CD4-positive, alpha-beta T cell (primary cell): ENCODE measurements at regions not wholly inside any gene's neighbourhood (a gene's known extent, or its start where the extent isn't known, plus 50 kb on each side); places are given as distances from the start of the nearest gene placed in this dataset.

Experiments
- ATAC-seq: fragments of 200-7000 bp; cut with Tn5 transposase; one replicate; pipeline ENCODE4 v1.10.0; 2022; ENCODE audit warnings: mild to moderate bottlenecking; ENCODE audit not compliant: poor library complexity
- CTCF ChIA-PET: fragments of 350-600 bp; sonication (Branson Sonifier 250); formaldehyde crosslinking; loops from one replicate; lab custom pipeline; 2021; ENCODE audit warnings: antibody characterized with exemption, inconsistent platforms; lab: Charles Lee
- POLR2A ChIA-PET: fragments of 350-600 bp; sonication (Branson Sonifier 250); formaldehyde crosslinking; loops from one replicate; lab custom pipeline; 2021; ENCODE audit warnings: antibody characterized with exemption, inconsistent platforms; lab: Charles Lee
- DNase-seq, 14 experiments: peaks; one replicate each; pipeline ENCODE4 v3.0.0-alpha.2; 2013 to 2020; ENCODE audit warnings: mixed read lengths in 2 of 14
- H3K27ac ChIP-seq, 2 donors: one replicate each; pipeline versions ENCODE4 v1.5.1 to v1.7.0; 2013; ENCODE audit warnings: low read length in 2 of 2, low read depth in 1 of 2, mild to moderate bottlenecking in 1 of 2
- H3K27me3 ChIP-seq, 2 experiments: 1 replicate in 1 of 2; 2 replicates in 1 of 2; pipeline versions ENCODE4 v1.6.1 to v1.7.0; 2013; ENCODE audit warnings: low read length in 2 of 2, control low read depth in 1 of 2, mild to moderate bottlenecking in 1 of 2, moderate library complexity in 1 of 2; ENCODE audit not compliant: insufficient read depth in 2 of 2, control insufficient read depth in 1 of 2
- H3K36me3 ChIP-seq: one replicate; pipeline ENCODE4 v1.6.1; 2013; ENCODE audit warnings: low read length, control low read depth; ENCODE audit not compliant: insufficient read depth
- H3K4me1 ChIP-seq: one replicate; pipeline ENCODE4 v1.6.1; 2013; ENCODE audit warnings: low read length, control low read depth; ENCODE audit not compliant: insufficient read depth
- H3K4me3 ChIP-seq: one replicate; pipeline ENCODE4 v1.5.1; 2013; ENCODE audit warnings: mild to moderate bottlenecking, low read length, moderate library complexity
- H3K9me3 ChIP-seq, 2 experiments: 1 replicate in 1 of 2; 2 replicates in 1 of 2; pipeline versions ENCODE4 v1.6.1 to v1.7.0; 2013; ENCODE audit warnings: low read length in 2 of 2, mild to moderate bottlenecking in 2 of 2, control low read depth in 1 of 2, moderate library complexity in 1 of 2; ENCODE audit not compliant: control insufficient read depth in 1 of 2, insufficient read depth in 1 of 2
- H3K27ac Mint-ChIP-seq: one replicate; pipeline ENCODE4 v1.8.0; 2020; ENCODE audit warnings: mixed read lengths
- H3K27me3 Mint-ChIP-seq: one replicate; pipeline ENCODE4 v1.8.0; 2021; ENCODE audit warnings: mixed read lengths
- H3K36me3 Mint-ChIP-seq: one replicate; pipeline ENCODE4 v1.8.0; 2021; ENCODE audit warnings: low read depth, mixed read lengths
- H3K4me1 Mint-ChIP-seq: one replicate; pipeline ENCODE4 v1.8.0; 2021; ENCODE audit warnings: low read depth, mixed read lengths
- H3K4me3 Mint-ChIP-seq: one replicate; pipeline ENCODE4 v1.8.0; 2020; ENCODE audit warnings: mild to moderate bottlenecking, mixed read lengths
- H3K9me3 Mint-ChIP-seq: one replicate; pipeline ENCODE4 v1.8.0; 2020; ENCODE audit warnings: mixed read lengths
- intact Hi-C, 2 experiments: fragments of 100-400 bp; cut with DNase I in 1 of 2; cut with micrococcal nuclease in 1 of 2; formaldehyde crosslinking; loops; one replicate each; pipeline versions ENCODE4 v1.15.1 to v1.9.0; 2023 to 2025; cut with DNase I, micrococcal nuclease
- TF ChIP-seq, protein P1 (sequence below): fragments of 200-600 bp; IDR thresholded peaks from one replicate; pipeline ENCODE4 v1.8.0; 2022; ENCODE audit warnings: antibody characterized with exemption, mild to moderate bottlenecking

DNA sequence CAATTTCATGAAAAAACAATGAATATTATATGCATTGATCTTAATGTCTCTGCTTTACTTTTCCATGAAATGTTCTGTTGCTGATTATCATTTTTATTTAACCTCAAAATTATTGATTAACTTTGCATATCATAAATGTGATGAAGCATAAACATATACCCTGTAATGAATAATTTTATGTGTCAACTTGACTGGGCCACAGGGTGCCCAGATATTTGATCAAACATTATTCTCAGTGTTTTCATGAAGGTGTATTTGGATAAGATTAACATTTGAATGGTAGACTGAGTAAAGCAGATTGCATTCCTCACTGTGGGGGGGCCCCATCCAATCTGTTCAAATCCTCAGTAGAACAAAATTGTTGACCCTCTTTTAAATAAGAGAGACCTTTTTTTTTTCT, 265.2 kb downstream of the CENPW start:
- no peak for DNase-seq
- no peak overlapping the region for H3K27ac ChIP-seq
- Mint-ChIP-seq H3K27ac (no peak overlapping the region), H3K9me3 (peaks cover 5% of the 10 kb centered on the region), H3K4me3 (no peak overlapping the region), H3K27me3 (no peaks in the 10 kb centered on the region), H3K36me3 (no peaks in the 10 kb centered on the region), H3K4me1 (no peaks in the 10 kb centered on the region)
- no peaks in the 10 kb centered on the region for H3K9me3 ChIP-seq
- ChIA-PET POLR2A (no interaction called here), CTCF (no interaction called here)
- H3K27me3 ChIP-seq = no peaks in the 10 kb centered on the region
- no peak for ATAC-seq
- H3K4me3 ChIP-seq = no peak overlapping the region
- intact Hi-C loops = no loop called here
- H3K4me1 ChIP-seq = no peaks in the 10 kb centered on the region
- H3K36me3 ChIP-seq = no peaks in the 10 kb centered on the region
- TF ChIP-seq, protein P1, sequence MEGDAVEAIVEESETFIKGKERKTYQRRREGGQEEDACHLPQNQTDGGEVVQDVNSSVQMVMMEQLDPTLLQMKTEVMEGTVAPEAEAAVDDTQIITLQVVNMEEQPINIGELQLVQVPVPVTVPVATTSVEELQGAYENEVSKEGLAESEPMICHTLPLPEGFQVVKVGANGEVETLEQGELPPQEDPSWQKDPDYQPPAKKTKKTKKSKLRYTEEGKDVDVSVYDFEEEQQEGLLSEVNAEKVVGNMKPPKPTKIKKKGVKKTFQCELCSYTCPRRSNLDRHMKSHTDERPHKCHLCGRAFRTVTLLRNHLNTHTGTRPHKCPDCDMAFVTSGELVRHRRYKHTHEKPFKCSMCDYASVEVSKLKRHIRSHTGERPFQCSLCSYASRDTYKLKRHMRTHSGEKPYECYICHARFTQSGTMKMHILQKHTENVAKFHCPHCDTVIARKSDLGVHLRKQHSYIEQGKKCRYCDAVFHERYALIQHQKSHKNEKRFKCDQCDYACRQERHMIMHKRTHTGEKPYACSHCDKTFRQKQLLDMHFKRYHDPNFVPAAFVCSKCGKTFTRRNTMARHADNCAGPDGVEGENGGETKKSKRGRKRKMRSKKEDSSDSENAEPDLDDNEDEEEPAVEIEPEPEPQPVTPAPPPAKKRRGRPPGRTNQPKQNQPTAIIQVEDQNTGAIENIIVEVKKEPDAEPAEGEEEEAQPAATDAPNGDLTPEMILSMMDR = no peak

DNA sequence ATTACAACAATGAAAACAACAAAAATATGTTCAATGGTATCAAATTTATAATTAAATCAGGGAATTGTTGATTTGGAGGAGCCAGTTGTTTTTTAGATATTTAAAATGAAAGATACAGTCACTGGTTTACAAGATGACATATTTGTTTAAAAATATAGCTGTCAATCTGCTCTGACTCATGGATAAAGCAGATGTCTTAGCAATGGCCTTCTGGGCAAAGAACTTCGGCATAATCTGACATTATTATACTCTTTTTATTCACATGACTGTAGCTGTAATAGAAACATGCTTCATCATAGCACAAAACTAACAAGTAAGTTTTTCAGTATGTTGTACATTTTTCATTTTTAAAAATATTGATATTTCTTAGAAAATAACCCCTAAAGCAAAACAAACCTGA, 267.4 kb downstream of the CENPW start:
- no peaks in the 10 kb centered on the region for H3K4me1 Mint-ChIP-seq
- no peaks in the 10 kb centered on the region for H3K27me3 Mint-ChIP-seq
- Histone ChIP-seq H3K27me3 (no peaks in the 10 kb centered on the region), H3K36me3 (no peaks in the 10 kb centered on the region), H3K27ac (no peak overlapping the region), H3K4me1 (no peaks in the 10 kb centered on the region), H3K4me3 (no peak overlapping the region), H3K9me3 (no peaks in the 10 kb centered on the region)
- TF ChIP-seq, protein P1 = no peak
- ATAC-seq (no peak), DNase-seq (no peak)
- ChIA-PET POLR2A (no interaction called here), CTCF (no interaction called here)
- intact Hi-C loops = no loop called here
- no peak overlapping the region for H3K4me3 Mint-ChIP-seq
- H3K9me3 Mint-ChIP-seq = peaks cover 4% of the 10 kb centered on the region
- no peak overlapping the region for H3K27ac Mint-ChIP-seq
- H3K36me3 Mint-ChIP-seq = no peaks in the 10 kb centered on the region

DNA sequence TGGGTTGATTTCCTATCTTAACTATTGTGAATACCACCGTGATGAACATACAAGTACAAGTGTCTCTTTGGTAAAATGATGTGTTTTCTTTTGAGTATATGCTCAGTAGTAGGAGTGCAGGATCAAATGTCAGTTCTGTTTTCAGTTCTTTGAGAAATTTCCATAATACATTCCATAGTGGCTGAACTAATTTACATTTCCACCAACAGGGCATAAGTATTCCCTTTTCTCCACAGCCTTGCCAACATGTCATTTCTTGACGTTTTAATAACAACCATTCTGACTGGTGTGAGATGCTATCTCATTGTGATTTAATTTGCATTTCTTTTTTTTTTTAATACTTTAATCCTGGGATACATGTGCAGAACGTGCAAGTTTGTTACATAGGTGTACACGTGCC, 268.8 kb downstream of the CENPW start:
- H3K27me3 ChIP-seq = no peaks in the 10 kb centered on the region
- H3K9me3 Mint-ChIP-seq = peaks cover 7% of the 10 kb centered on the region
- no peak overlapping the region for H3K4me3 ChIP-seq
- H3K4me3 Mint-ChIP-seq = no peak overlapping the region
- ATAC-seq (no peak), DNase-seq (no peak)
- H3K27me3 Mint-ChIP-seq = no peaks in the 10 kb centered on the region
- H3K27ac ChIP-seq = no peak overlapping the region
- H3K27ac Mint-ChIP-seq = no peak overlapping the region
- no peaks in the 10 kb centered on the region for H3K9me3 ChIP-seq
- H3K36me3 ChIP-seq = no peaks in the 10 kb centered on the region
- TF ChIP-seq, protein P1 = no peak
- ChIA-PET CTCF (no interaction called here), POLR2A (no interaction called here)
- intact Hi-C loops = no loop called here
- no peaks in the 10 kb centered on the region for H3K36me3 Mint-ChIP-seq
- no peaks in the 10 kb centered on the region for H3K4me1 Mint-ChIP-seq
- H3K4me1 ChIP-seq = no peaks in the 10 kb centered on the region
